H9 (cell line): ENCODE measurements at regions not wholly inside any gene's neighbourhood (a gene's known extent, or its start where the extent isn't known, plus 50 kb on each side); places are given as distances from the start of the nearest gene placed in this dataset.

Experiments
- DNase-seq: peaks from one replicate; pipeline ENCODE4 v3.0.0-alpha.2; 2017
- H2AFZ ChIP-seq: one replicate; pipeline ENCODE4 v1.6.1; 2013; ENCODE audit warnings: mild to moderate bottlenecking, low read length, control low read depth, moderate library complexity
- H2AK5ac ChIP-seq: 2 replicates; pipeline ENCODE4 v1.6.1; 2013; ENCODE audit warnings: low read length, control low read depth, mixed read lengths; ENCODE audit not compliant: insufficient read length
- H2BK120ac ChIP-seq: one replicate; pipeline ENCODE4 v1.6.1; 2013; ENCODE audit warnings: low read depth, mild to moderate bottlenecking, low read length, control low read depth, inconsistent platforms; ENCODE audit not compliant: poor library complexity, severe bottlenecking
- H2BK12ac ChIP-seq: 2 replicates; pipeline ENCODE4 v1.6.1; 2013; ENCODE audit warnings: low read length, control low read depth, mixed read lengths, low read depth; ENCODE audit not compliant: insufficient read length
- H2BK15ac ChIP-seq: 2 replicates; pipeline ENCODE4 v1.6.1; 2013; ENCODE audit warnings: low read depth, low read length, control low read depth
- H2BK20ac ChIP-seq: one replicate; pipeline ENCODE4 v1.6.1; 2013; ENCODE audit warnings: low read depth, mild to moderate bottlenecking, low read length, control low read depth, inconsistent platforms; ENCODE audit not compliant: poor library complexity, severe bottlenecking
- H2BK5ac ChIP-seq: 2 replicates; pipeline ENCODE4 v1.6.1; 2013; ENCODE audit warnings: low read length, control low read depth, mixed read lengths; ENCODE audit not compliant: insufficient read length
- H3K14ac ChIP-seq: 2 replicates; pipeline ENCODE4 v1.6.1; 2013; ENCODE audit warnings: low read length, control low read depth; ENCODE audit not compliant: insufficient read depth
- H3K18ac ChIP-seq: 2 replicates; pipeline ENCODE4 v1.6.1; 2013; ENCODE audit warnings: low read depth, mild to moderate bottlenecking, mixed read lengths, low read length, control low read depth; ENCODE audit not compliant: insufficient read length
- H3K23ac ChIP-seq: 2 replicates; pipeline ENCODE4 v1.6.1; 2013; ENCODE audit warnings: low read length, control low read depth, mixed read lengths, low read depth; ENCODE audit not compliant: insufficient read length
- H3K23me2 ChIP-seq: 2 replicates; pipeline ENCODE4 v1.6.1; 2013; ENCODE audit warnings: low read depth, mild to moderate bottlenecking, mixed read lengths, low read length, control low read depth; ENCODE audit not compliant: insufficient read length, poor library complexity, severe bottlenecking
- H3K27ac ChIP-seq: 2 replicates; pipeline ENCODE4 v1.5.1; 2013; ENCODE audit warnings: low read length, control low read depth, mixed read lengths, low read depth; ENCODE audit not compliant: insufficient read length
- H3K27me3 ChIP-seq: 2 replicates; pipeline ENCODE4 v1.6.1; 2013; ENCODE audit warnings: low read length, control low read depth, inconsistent platforms; ENCODE audit not compliant: insufficient read depth
- H3K4ac ChIP-seq: 2 replicates; pipeline ENCODE4 v1.6.1; 2013; ENCODE audit warnings: low read depth, mild to moderate bottlenecking, control low read depth, inconsistent platforms, low read length, moderate library complexity
- H3K4me1 ChIP-seq: 2 replicates; pipeline ENCODE4 v1.6.1; 2013; ENCODE audit warnings: low read length, control low read depth, inconsistent platforms; ENCODE audit not compliant: insufficient read depth
- H3K4me2 ChIP-seq: 2 replicates; pipeline ENCODE4 v1.6.1; 2013; ENCODE audit warnings: low read length, control low read depth, mixed read lengths; ENCODE audit not compliant: insufficient read length, insufficient read depth
- H3K56ac ChIP-seq: 2 replicates; pipeline ENCODE4 v1.6.1; 2013; ENCODE audit warnings: low read depth, mild to moderate bottlenecking, mixed read lengths, low read length, control low read depth; ENCODE audit not compliant: insufficient read length
- H3K79me1 ChIP-seq: 2 replicates; pipeline ENCODE4 v1.6.1; 2013; ENCODE audit warnings: low read depth, mild to moderate bottlenecking, moderate library complexity, low read length, control low read depth, inconsistent platforms; ENCODE audit not compliant: insufficient read depth, poor library complexity, severe bottlenecking
- H3K79me2 ChIP-seq: 2 replicates; pipeline ENCODE4 v1.6.1; 2013; ENCODE audit warnings: low read length, control low read depth, inconsistent platforms; ENCODE audit not compliant: insufficient read depth
- H3K9ac ChIP-seq: 2 replicates; pipeline ENCODE4 v1.6.1; 2013; ENCODE audit warnings: low read length, control low read depth, mixed read lengths; ENCODE audit not compliant: insufficient read length; ENCODE audit errors: extremely low read depth
- H3K9me3 ChIP-seq: one replicate; pipeline ENCODE4 v1.6.1; 2013; ENCODE audit warnings: low read depth, low read length, inconsistent platforms; ENCODE audit not compliant: control insufficient read depth
- H3T11ph ChIP-seq: one replicate; pipeline ENCODE4 v1.6.1; 2013; ENCODE audit warnings: mild to moderate bottlenecking, low read length, control low read depth, inconsistent platforms
- H4K20me1 ChIP-seq: one replicate; pipeline ENCODE4 v1.6.1; 2013; ENCODE audit not compliant: control insufficient read depth, insufficient read length, insufficient read depth
- H4K5ac ChIP-seq: 2 replicates; pipeline ENCODE4 v1.6.1; 2013; ENCODE audit warnings: low read depth, mild to moderate bottlenecking, mixed read lengths, low read length, control low read depth; ENCODE audit not compliant: insufficient read length
- H4K8ac ChIP-seq: replicated peaks from 2 replicates; pipeline ENCODE4 v1.6.1; 2013; ENCODE audit warnings: low read length, control low read depth, mixed read lengths, low read depth; ENCODE audit not compliant: insufficient read length
- H4K91ac ChIP-seq: 2 replicates; pipeline ENCODE4 v1.6.1; 2013; ENCODE audit warnings: low read depth, mild to moderate bottlenecking, moderate library complexity, mixed read lengths, low read length, control low read depth; ENCODE audit not compliant: insufficient read length
- H3K27ac Mint-ChIP-seq, 3 experiments: 2 replicates in 2 of 3; 3 replicates in 1 of 3; pipeline ENCODE4 v1.8.0; 2020 to 2021; ENCODE audit warnings: mixed read lengths in 3 of 3, mild to moderate bottlenecking in 1 of 3, moderate library complexity in 1 of 3
- H3K27me3 Mint-ChIP-seq: 2 replicates; pipeline ENCODE4 v1.8.0; 2021; ENCODE audit warnings: low read depth, mild to moderate bottlenecking, moderate library complexity, mixed read lengths
- H3K36me3 Mint-ChIP-seq, 3 experiments: 2 replicates in 2 of 3; 3 replicates in 1 of 3; pipeline ENCODE4 v1.8.0; 2020 to 2021; ENCODE audit warnings: low read depth in 3 of 3, mixed read lengths in 3 of 3; ENCODE audit not compliant: insufficient read depth in 1 of 3
- H3K4me1 Mint-ChIP-seq, 2 experiments: 2 replicates each; pipeline ENCODE4 v1.8.0; 2020; ENCODE audit warnings: mixed read lengths in 2 of 2
- H3K4me3 Mint-ChIP-seq, 2 experiments: 2 replicates in 1 of 2; 3 replicates in 1 of 2; pipeline ENCODE4 v1.8.0; 2020 to 2021; ENCODE audit warnings: mild to moderate bottlenecking in 2 of 2, mixed read lengths in 2 of 2, moderate library complexity in 1 of 2
- H3K9me3 Mint-ChIP-seq, 2 experiments: 2 replicates in 1 of 2; 3 replicates in 1 of 2; pipeline ENCODE4 v1.8.0; 2020; ENCODE audit warnings: mild to moderate bottlenecking in 2 of 2, mixed read lengths in 2 of 2, moderate library complexity in 1 of 2
- WGBS: extraction: QIAGEN DNeasy Blood & Tissue Kit; methylation state at CpG from one replicate; pipeline ENCODE4 v1.1.7; 2013; ENCODE audit warnings: missing lambda C conversion rate, low lambda C conversion rate, mixed read lengths; ENCODE audit not compliant: insufficient read length; ENCODE audit errors: extremely low coverage; 5-methylcytosine and 5-hydroxymethylcytosine counted together
- TF ChIP-seq, protein P1 (sequence below): fragments of 200-600 bp; sonication (generic); conservative IDR thresholded peaks from 3 replicates; pipeline ENCODE4 v1.8.0; 2021; ENCODE audit warnings: antibody characterized with exemption, mild to moderate bottlenecking

DNA sequence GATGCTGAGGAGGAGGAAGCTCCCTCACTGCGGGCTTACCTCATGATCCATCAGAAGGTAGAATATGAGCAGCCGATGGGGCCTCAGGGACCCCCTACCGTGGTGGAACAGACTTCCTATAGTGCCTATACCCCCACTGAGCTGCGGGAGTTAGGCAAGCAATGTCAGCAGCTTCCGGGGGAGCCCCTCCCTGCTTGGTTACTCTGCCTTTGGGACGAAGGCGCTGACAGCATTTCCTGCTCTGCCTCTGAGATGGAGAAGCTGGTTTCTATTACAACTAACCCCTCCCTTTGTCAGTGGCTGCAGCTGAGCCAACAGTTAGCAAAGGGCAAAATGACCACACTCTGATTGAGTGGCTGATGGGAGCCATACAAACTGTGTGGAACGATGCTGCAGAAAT, 430.7 kb downstream of the IDS start:
- Histone ChIP-seq H3K14ac (no peak overlapping the region), H4K91ac (no peak overlapping the region), H4K20me1 (no peaks in the 10 kb centered on the region), H3K18ac (no peak overlapping the region), H3K4ac (no peak overlapping the region), H3K23ac (no peak overlapping the region), H3K27me3 (no peaks in the 10 kb centered on the region), H2AK5ac (no peak overlapping the region), H3K4me2 (no peak overlapping the region), H3T11ph (no peak overlapping the region), H4K5ac (no peak overlapping the region), H4K8ac (no peak overlapping the region), H3K9me3 (peaks cover 55% of the 10 kb centered on the region), H3K27ac (no peak overlapping the region), H3K56ac (no peak overlapping the region), H3K79me1 (no peaks in the 10 kb centered on the region), H3K79me2 (no peaks in the 10 kb centered on the region), H2AFZ (no peak overlapping the region), H2BK5ac (no peak overlapping the region), H2BK20ac (no peak overlapping the region), H3K4me1 (no peaks in the 10 kb centered on the region; the same call in 1 of the 2 replicates), H3K23me2 (no peaks in the 10 kb centered on the region), H2BK120ac (no peak overlapping the region), H2BK15ac (no peak overlapping the region), H2BK12ac (no peak overlapping the region), H3K9ac (no peak overlapping the region)
- no peak for DNase-seq
- Mint-ChIP-seq H3K36me3 (no peaks in the 10 kb centered on the region; a peak in 1 of 7 replicates), H3K4me1 (no peaks in the 10 kb centered on the region; a peak in 1 of 4 replicates), H3K27ac (no peak overlapping the region), H3K4me3 (no peak overlapping the region), H3K9me3 (peaks cover 66 to 69% of the 10 kb centered on the region in 2 experiments), H3K27me3 (no peaks in the 10 kb centered on the region; the same call in 1 of the 2 replicates)
- TF ChIP-seq, protein P1, sequence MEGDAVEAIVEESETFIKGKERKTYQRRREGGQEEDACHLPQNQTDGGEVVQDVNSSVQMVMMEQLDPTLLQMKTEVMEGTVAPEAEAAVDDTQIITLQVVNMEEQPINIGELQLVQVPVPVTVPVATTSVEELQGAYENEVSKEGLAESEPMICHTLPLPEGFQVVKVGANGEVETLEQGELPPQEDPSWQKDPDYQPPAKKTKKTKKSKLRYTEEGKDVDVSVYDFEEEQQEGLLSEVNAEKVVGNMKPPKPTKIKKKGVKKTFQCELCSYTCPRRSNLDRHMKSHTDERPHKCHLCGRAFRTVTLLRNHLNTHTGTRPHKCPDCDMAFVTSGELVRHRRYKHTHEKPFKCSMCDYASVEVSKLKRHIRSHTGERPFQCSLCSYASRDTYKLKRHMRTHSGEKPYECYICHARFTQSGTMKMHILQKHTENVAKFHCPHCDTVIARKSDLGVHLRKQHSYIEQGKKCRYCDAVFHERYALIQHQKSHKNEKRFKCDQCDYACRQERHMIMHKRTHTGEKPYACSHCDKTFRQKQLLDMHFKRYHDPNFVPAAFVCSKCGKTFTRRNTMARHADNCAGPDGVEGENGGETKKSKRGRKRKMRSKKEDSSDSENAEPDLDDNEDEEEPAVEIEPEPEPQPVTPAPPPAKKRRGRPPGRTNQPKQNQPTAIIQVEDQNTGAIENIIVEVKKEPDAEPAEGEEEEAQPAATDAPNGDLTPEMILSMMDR: no peak
- no CpG with 5 or more reads among the region's 8 CpGs for WGBS
